Activated T-cell treated with anti-CD3 and anti-CD28 coated beads for 48 hours (primary cell): ENCODE measurements at regions not wholly inside any gene's neighbourhood (a gene's known extent, or its start where the extent isn't known, plus 50 kb on each side); places are given as distances from the start of the nearest gene placed in this dataset.

ENCODE experiments used
- DNase-seq: peaks from one replicate; pipeline ENCODE4 v3.0.0-alpha.2; 2020; ENCODE audit warnings: low read depth

DNA sequence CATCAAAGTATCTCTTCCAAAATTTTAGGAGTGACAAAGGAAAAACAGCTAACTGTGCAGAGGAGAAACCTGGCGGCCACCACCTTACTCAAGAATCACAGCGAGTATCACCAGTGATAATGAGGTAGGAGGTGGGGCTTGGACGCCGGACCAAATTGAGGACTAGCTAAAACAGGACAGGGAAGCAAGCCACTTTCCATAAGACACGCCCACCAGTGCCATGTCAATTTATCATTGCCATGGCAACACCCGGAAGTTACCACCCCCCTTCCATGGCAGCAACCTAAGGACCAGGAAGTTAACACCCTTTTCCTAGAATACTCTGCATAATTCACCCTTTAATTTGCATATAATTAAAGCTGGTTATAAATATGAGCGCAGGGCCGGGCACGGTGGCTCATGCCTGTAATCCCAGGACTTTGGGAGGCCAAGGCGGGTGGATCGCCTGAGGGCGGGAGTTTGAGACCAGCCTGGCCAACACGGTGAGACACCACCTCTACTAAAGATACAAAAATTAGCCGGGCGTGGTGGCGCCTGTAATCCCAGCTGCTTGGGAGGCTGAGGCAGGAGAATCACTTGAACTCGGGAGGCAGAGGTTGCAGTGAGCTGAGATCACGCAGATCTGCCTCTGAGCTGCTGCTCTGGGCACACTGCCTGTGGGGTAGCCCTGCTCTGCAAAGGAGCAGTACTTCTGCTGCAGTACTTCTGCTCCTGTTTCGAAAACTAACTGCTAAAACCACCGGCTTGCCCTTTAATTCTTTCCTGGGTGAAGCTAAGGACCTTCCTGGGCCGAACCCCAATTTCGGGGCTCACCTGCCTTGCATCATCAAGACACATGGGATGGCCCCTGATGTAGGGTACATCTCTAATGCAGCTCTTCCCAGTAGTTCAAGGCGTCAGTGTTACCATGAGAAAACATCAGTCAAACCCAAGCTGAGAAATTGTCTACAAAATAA is 116.7 kb downstream of the HMX1 start:
- DNase-seq, result no peak

- DNase-seq, result no peak
These were observed 123.4 kb downstream of the HMX1 start for GRCh38 chr4:8748236-8748575.

- DNase-seq, result no peak
These were observed 124.0 kb downstream of the HMX1 start for GRCh38 chr4:8747467-8748235.

- DNase-seq, result no peak
These were observed 124.8 kb downstream of the HMX1 start for GRCh38 chr4:8746523-8747466.

- no peak for DNase-seq
These were observed 125.8 kb downstream of the HMX1 start for GRCh38 chr4:8745826-8746225.

DNA sequence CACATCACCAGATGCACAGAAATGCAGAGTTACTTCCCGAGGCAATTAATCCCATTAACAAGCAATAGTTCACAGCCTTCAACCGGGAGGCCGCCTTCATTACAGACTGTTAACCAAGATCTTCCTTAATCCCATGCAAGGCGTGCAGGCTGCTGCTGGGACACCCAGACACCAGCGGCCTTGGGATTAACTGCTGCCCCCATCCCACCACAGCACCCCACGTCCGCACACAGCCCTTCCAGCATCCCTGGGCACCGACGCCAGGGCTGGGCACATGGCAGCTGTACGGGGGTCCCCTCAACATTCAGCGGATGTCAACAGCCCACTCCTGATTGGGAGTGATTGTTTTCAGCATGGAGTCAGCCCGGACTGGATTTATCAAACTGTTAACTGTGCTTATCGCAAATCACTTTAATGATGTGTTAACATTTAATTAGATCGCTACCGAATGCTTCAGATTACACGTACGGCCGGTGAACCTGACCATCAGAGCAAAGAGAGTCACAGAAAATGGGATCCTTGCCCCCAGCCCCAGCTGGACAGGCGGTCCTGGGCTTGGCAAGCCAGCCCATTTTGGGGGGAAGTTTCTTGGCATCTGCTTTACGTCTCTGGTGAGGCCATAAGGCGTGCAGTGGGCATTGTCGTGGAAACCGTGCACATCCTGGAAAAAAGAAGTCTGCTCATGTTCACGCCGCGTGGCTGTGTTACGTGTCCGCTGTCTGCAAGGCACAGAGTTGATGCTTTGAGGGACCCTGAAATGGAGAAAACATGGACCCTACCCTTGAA is 126.4 kb downstream of the HMX1 start:
- DNase-seq, result no peak

DNA sequence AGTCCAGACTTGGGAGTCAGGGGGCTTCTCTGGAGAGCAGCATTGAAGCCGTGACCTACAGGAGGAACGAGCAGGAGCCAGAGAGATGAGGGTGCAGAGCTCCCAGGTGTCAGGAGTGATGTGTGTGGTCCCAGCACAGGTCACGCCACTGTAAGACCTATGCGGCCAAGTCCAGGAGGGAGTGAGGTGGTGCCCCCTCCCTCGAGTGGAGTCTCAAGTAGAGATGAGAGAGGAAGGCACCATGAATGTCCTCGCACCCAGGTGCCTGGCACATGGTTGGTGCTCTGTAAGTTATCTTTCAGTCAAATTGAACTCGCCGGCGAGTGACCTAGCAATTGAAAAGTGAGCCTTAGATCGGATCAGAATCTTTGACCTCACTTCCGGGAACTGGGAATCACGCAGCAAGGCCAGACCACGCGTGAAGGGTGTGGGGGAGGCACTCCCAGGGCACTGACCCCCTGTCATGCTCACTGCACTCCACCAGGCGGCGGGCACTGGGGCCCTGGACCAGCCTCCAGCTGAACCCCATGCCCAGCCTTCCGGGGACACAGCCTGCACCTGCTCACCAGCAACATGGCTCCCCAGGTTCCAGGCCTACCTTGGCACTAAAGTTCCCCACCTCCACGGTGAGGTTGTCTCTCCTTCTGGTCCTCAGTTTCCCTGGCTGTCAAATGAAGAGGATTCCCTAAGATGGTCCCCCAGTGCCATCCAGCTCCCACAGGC is 127.4 kb downstream of the HMX1 start:
- no peak for DNase-seq

- no peak for DNase-seq
These were observed 129.1 kb downstream of the HMX1 start for GRCh38 chr4:8742546-8742945.

- DNase-seq, result no peak
These were observed 130.0 kb downstream of the HMX1 start for GRCh38 chr4:8741513-8742226.

DNA sequence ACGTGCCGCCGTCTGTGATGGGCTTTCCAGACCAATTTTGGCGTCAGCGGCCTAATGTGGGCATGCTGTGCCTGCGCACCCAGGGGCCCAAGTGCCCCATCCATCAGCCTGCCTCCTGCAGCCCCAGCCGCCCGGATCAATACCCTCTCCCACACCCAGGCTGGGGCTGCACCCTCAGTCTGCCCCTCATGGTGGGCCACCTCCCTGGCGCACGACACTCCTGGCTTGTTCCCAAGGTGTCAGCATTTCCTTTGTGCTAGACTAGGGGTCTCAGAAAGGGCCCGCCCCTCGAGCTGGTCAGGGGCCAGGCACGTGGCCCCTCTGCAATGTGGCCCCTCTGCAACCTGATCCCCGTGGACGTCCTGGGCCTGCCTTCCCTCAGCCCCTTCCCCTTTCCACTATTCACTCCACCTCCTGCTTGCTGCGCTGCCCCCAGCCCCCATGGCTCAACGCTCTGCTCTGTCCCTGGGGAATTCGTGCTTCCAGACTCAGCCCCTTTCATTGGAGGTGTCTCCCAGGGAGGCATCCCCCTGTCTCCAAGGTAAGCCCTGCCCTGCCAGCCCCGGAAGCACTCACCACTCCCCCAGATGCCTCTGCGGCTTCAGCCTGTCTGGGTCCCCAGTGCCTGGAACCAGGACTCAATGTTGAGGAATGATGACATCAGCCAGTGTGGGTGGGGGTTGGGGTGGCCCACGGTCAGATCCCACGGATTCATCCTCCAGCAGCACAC is 130.8 kb downstream of the HMX1 start:
- DNase-seq, result no peak

DNA sequence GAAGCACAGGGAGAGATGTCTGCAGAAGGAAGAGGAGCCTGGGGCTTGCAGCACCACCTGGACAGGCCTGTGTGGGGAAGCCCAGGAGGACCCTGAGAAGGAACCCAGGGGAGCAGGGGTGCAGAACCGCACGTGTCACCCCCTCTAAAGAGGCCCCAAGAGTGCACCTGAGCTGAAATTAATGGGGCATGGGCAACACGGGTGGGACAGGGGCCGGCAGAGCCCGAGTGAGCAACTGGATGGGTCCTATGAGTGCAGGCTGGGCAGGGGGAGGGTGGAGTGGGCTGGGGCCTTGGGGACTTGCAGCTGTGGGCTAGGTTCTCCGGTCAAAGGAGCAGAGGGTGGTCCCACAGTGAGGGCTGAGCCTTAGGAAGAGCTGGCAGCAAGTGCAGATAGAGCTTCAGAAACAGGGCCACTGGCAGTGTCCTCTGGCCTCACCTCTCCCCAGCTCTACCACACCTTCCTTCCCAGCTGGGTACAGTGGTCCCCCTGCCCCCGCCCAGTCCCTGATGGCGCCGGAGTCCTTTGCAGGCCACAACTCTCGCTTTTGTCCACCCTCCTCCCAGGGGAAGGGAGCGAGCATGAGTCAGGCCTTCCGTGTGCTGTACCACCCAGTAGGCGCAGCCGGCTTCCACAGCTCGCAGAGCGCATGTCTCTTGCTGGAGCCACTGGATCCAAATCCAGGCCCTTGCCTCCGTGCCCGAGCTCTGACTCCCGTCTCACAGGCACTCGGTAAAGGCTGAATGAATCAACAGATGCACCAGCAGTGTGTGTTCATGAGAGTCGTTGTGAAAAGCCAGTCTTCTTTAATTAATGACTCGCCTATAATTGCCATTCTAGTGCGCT is 131.6 kb downstream of the HMX1 start:
- DNase-seq, result no peak

GRCh38 chr4:8739317-8739716 is 132.3 kb downstream of the HMX1 start:
- DNase-seq, result no peak

DNA sequence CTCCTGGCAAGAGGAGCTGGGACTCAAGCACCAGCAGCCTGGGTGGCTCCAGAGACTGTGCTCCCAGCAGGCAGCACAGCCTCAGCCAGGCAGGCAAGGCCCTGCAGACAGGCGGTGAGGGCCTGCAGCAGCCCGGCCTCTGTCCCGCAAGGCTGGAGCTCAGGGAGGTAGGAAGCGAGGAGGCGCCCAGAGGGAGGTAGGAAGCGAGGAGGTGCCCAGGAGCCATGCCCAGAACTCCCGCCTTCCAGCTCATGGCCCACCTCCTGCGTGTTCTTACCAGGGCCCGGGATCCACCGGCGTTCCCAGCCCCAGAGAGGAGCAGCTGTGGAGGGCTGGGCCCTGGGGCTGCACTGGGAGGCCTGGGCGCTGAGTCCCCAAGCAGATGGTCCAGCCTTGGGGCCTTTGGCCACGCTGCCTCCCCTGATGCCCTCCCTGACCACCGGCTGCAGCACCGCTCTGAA is 133.1 kb downstream of the HMX1 start:
- no peak for DNase-seq

DNA sequence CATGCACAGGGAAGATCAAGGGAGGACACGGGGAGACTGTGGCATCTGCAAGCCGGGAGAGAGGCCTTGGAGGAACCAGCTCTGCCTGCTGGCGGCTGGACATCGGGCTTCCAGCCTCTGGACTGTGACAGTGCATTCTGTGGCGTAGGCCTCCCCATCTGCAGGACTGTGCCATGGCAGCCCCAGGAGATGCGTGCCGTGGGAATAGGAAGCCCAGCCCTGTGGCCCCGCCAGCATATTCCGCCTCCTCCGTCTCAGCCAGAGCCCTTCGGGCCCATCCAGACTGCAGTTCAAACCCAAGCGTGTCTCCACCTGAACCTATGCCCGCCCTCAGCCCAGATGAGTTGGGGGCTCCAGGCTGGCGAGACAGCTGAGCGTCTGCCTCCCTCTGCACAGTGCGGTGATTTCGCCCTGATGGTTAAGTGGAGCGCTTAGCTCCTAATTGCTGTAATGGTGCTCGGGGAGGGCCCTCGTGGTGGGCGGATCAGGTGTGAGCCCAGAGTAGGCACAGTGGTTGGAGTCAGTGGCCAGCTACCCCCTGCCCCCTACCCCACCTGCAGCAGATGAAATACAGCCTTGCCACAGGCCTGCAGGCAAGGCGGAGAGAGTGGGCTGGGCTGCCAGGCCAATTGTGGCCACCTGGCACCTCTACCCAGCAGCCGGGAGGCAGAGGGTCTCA is 133.9 kb downstream of the HMX1 start:
- no peak for DNase-seq

- no peak for DNase-seq
These were observed 134.6 kb downstream of the HMX1 start for GRCh38 chr4:8737075-8737474.

DNA sequence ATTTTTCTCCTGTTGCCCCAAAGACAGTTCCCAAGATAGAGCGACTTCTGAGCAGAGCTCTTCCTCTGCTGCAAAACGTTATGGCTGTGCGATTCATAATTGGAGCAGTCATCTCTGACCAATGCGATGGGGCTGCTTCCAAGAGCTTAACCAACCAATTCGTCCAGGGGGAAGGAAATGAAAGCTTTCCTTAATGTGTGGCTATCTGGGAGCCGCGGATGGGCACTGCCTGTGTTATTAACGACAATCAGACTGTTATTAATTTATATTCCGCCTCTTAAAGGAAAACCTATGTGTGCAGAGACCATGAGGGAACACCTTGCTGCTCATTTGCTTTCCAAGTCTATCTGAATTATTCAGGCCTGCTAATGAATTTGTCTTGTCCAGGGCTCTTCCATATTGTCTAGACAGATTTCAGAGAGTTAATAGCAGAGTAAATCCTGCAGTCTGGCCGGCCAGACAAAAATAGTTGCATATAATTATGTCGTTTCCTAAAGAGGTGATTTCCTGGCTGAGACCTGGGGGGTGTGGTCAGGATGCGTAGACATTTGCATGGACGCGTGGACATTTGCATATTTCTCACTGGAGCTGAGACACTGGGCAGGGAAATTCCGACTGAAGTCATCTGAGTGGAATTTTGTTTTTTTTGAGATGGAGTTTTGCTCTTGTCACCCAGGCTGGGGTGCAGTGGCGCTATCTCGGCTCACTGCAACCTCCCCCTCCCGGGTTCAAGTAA is 135.4 kb downstream of the HMX1 start:
- no peak for DNase-seq
